ENCODE measurements at regions not wholly inside any gene's neighbourhood (a gene's known extent, or its start where the extent isn't known, plus 50 kb on each side); places are given as distances from the start of the nearest gene placed in this dataset.

DNA sequence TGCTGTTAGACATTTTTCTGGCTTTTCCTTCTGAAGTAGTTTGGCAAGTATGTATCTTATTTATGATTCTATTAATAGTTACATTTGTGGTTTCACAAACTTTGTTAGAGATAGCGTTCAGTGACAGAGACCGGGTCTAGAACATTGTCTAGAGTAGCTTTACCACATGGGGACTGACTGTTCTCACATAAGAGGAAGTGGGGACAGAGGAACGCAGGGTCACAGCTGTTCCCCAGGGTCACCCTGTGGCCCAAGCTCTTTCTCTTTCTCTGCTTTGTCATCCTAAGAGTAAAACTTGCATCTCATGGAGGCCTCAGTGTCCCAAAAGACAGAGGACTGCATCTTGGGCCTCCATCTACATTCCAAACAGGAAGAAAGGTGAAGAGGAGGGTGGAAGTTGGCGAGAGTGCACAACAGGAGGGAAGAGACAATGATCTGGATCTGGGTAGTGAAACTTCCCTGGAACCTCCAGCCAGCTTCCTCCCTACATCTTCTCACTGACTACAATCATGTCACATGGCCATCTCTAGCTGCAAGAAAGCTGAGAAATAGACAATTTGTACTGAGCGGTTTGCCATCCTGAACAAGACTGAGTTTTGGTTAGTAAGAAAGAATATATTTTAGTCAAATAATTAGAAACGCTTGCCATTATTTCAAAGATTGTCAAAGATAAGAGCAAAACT lies 645.8 kb upstream of the ARID1B start:
- Histone ChIP-seq H3K36me3 (no peaks in the 10 kb centered on the region), H3K27me3 (no peaks in the 10 kb centered on the region), H3K4me3 (no peak overlapping the region), H3K4me1 (no peaks in the 10 kb centered on the region), H3K27ac (no peak overlapping the region), H3K9me3 (no peaks in the 10 kb centered on the region)
- TF ChIP-seq, protein P1, sequence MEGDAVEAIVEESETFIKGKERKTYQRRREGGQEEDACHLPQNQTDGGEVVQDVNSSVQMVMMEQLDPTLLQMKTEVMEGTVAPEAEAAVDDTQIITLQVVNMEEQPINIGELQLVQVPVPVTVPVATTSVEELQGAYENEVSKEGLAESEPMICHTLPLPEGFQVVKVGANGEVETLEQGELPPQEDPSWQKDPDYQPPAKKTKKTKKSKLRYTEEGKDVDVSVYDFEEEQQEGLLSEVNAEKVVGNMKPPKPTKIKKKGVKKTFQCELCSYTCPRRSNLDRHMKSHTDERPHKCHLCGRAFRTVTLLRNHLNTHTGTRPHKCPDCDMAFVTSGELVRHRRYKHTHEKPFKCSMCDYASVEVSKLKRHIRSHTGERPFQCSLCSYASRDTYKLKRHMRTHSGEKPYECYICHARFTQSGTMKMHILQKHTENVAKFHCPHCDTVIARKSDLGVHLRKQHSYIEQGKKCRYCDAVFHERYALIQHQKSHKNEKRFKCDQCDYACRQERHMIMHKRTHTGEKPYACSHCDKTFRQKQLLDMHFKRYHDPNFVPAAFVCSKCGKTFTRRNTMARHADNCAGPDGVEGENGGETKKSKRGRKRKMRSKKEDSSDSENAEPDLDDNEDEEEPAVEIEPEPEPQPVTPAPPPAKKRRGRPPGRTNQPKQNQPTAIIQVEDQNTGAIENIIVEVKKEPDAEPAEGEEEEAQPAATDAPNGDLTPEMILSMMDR (IDR thresholded peaks at IDR 0.05): no peak
- TF ChIP-seq POLR2A (IDR thresholded peaks at IDR 0.05): no peak
- intact Hi-C loops (cut with DNase I): no loop called here
- WGBS (ENCODE audit: insufficient coverage, low coverage, low lambda C conversion rate, missing lambda C conversion rate): 27% methylated on average over 5 of the region's 6 CpGs
- DNase-seq (no peak), ATAC-seq (peak; percentile 29 to 73 (median 56))

DNA sequence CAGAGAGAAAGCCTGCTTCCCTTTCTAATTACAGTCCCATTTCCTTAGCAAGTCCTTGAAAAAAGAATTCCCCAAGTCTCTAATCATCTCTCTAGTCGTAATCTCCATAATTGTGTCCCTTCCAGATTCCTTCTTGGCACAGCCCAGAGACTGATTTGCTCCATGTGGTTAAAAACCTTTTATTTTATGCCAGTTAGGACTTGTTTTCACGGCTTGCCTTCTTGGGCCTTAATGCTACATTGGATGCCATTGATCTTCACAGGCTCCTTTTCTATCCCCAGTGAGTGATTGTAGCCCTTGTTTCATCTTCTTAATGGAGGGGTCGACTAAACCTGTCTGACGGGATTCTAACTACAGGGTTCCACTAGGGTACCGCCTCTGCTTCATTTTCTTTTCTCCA lies 650.6 kb upstream of the ARID1B start:
- no peak overlapping the region for H3K27ac ChIP-seq
- no peaks in the 10 kb centered on the region for H3K36me3 ChIP-seq
- intact Hi-C loops (cut with DNase I): no loop called here
- no peaks in the 10 kb centered on the region for H3K9me3 ChIP-seq
- ATAC-seq: no peak
- no peaks in the 10 kb centered on the region for H3K27me3 ChIP-seq
- no peaks in the 10 kb centered on the region for H3K4me1 ChIP-seq
- 50% methylated on average over 5 of the region's 5 CpGs for WGBS (ENCODE audit: insufficient coverage, low coverage, low lambda C conversion rate, missing lambda C conversion rate)
- DNase-seq: no peak
- TF ChIP-seq POLR2A (IDR thresholded peaks at IDR 0.05): no peak
- TF ChIP-seq, protein P1 (IDR thresholded peaks at IDR 0.05): no peak
- no peak overlapping the region for H3K4me3 ChIP-seq

DNA sequence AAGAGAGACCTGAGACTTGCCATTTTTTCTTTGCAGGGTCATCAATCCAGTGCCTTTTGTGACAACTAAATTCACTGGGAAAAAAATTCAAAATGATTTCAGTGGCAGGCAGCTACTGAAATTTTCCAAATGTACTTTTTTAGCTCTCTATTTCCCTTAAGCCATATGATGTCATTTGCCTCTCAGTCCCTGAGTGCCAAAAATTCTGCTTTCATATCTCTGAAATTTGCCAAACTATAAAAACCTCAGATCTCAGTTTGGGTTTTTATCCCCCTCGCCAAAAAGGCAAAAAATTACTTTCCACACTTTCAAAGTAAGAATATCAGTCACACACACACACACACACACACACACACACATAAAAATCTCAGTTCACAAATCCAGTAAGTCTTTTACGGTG lies 651.3 kb upstream of the ARID1B start:
- DNase-seq (no peak), ATAC-seq (no peak)
- no peak overlapping the region for H3K27ac ChIP-seq
- no peaks in the 10 kb centered on the region for H3K4me1 ChIP-seq
- no peaks in the 10 kb centered on the region for H3K36me3 ChIP-seq
- no peak overlapping the region for H3K4me3 ChIP-seq
- H3K9me3 ChIP-seq: no peaks in the 10 kb centered on the region
- intact Hi-C loops (cut with DNase I): no loop called here
- no peak for TF ChIP-seq POLR2A (IDR thresholded peaks at IDR 0.05)
- TF ChIP-seq, protein P1 (IDR thresholded peaks at IDR 0.05): no peak
- WGBS (ENCODE audit: insufficient coverage, low coverage, low lambda C conversion rate, missing lambda C conversion rate): 53% methylated on average over 2 of the region's 2 CpGs
- no peaks in the 10 kb centered on the region for H3K27me3 ChIP-seq

DNA sequence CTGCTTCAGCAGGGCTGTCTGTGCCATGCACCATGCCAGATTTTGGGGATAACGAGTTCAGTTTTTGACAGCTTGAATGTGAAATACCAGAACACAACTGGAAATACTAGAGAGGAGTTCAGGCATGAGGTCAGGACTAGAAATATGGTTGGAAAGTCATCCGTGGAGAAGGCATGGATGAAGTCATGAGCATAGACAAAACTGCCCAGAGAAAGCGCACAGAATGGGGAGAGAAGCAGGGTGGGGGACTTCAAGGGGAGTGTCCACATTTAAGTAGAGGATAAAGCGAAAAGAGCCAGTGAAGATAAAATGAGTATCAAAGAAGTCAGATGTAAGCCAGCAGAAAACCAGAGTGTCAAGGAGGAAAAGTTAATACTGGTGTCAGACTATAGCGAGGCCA lies 653.4 kb upstream of the ARID1B start:
- no peak for DNase-seq
- no peaks in the 10 kb centered on the region for H3K36me3 ChIP-seq
- H3K4me1 ChIP-seq: no peaks in the 10 kb centered on the region
- no peak overlapping the region for H3K4me3 ChIP-seq
- H3K27ac ChIP-seq: no peak overlapping the region
- H3K27me3 ChIP-seq: no peaks in the 10 kb centered on the region
- TF ChIP-seq POLR2A (IDR thresholded peaks at IDR 0.05): no peak
- TF ChIP-seq, protein P1 (IDR thresholded peaks at IDR 0.05): no peak
- ATAC-seq: no peak
- intact Hi-C loops (cut with DNase I): no loop called here
- no peaks in the 10 kb centered on the region for H3K9me3 ChIP-seq
- WGBS (ENCODE audit: insufficient coverage, low coverage, low lambda C conversion rate, missing lambda C conversion rate): 49% methylated on average over 5 of the region's 5 CpGs

DNA sequence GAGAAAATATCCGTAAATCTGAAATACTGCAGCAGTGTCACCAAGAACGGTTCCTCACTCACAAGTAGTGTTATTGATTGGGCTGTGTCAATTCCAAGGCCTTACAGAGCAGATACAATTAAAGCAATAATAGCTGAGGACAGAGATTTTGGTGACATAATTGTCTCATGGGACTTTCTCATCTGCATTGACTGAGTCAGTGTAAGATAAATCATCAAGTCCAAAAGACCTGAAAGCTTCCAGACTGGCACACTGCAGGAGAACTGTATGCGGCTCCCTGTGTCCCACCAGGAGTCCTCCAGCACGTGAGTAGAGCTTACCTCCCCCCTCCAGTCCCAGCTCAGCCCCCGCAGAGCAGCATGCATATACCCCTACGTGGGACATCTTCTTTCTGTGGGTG lies 655.2 kb upstream of the ARID1B start:
- Histone ChIP-seq H3K9me3 (no peaks in the 10 kb centered on the region), H3K27ac (no peak overlapping the region), H3K4me1 (no peaks in the 10 kb centered on the region), H3K27me3 (no peaks in the 10 kb centered on the region), H3K4me3 (no peak overlapping the region), H3K36me3 (no peaks in the 10 kb centered on the region)
- no peak for TF ChIP-seq POLR2A (IDR thresholded peaks at IDR 0.05)
- TF ChIP-seq, protein P1 (IDR thresholded peaks at IDR 0.05): no peak
- intact Hi-C loops (cut with DNase I): no loop called here
- DNase-seq: no peak
- 63% methylated on average over 3 of the region's 6 CpGs for WGBS (ENCODE audit: insufficient coverage, low coverage, low lambda C conversion rate, missing lambda C conversion rate)
- no peak for ATAC-seq
